K562 (cell line): ENCODE measurements at regions not wholly inside any gene's neighbourhood (a gene's known extent, or its start where the extent isn't known, plus 50 kb on each side); places are given as distances from the start of the nearest gene placed in this dataset.

Experiments used
- ATAC-seq: fragments of 200-7000 bp; cut with Tn5 transposase; 3 replicates; pipeline ENCODE4 v1.9.1; 2020; ENCODE audit warnings: moderate library complexity
- BruUV-seq: library from RNA; stranded (reverse); fragments of 400-500 nt; replicated peaks from 2 replicates; lab custom pipeline; 2021; lab: Mats Ljungman, UMichigan
- CTCF ChIA-PET: fragments of 300-600 bp; formaldehyde crosslinking; extraction: SDS; loops from one replicate; lab custom pipeline; 2021; ENCODE audit warnings: low intra/inter-chr PET ratio; lab: Yijun Ruan, JAX
- POLR2A ChIA-PET: fragments of 300-600, 350-650 bp; sonication (Branson Sonifier 250); formaldehyde crosslinking; extraction: SDS; loops from one replicate; lab custom pipeline; 2021; ENCODE audit warnings: antibody characterized with exemption, inconsistent platforms; lab: Yijun Ruan, JAX
- DNase-seq, 4 experiments: peaks; one replicate each; pipeline versions ENCODE4 v3.0.0 to v3.0.0-alpha.2; 2011 to 2018; ENCODE audit warnings: low spot score in 3 of 4, mixed read lengths in 3 of 4; ENCODE audit errors: extremely low read depth in 1 of 4
- FAIRE-seq: peaks from 2 replicates; lab custom pipeline; 2011; peaks lifted over from hg19 to GRCh38; lab: Jason Lieb, UNC
- H2AFZ ChIP-seq: 2 replicates; pipeline ENCODE4 v1.6.0; 2011; ENCODE audit warnings: low read depth, low read length, control low read depth, inconsistent platforms
- H3K27ac ChIP-seq: fragments of 200-600 bp; 3 replicates; pipeline ENCODE4 v1.8.0; 2011; ENCODE audit warnings: low read depth, mild to moderate bottlenecking, control low read depth, inconsistent platforms, low read length, moderate library complexity, mixed read lengths; ENCODE audit errors: extremely low read depth
- H3K27me3 ChIP-seq, 2 experiments: fragments of 300-600 bp in 1 of 2; 2 replicates in 1 of 2; 3 replicates in 1 of 2; pipeline versions ENCODE4 v1.6.0 to v1.8.0; 2011; ENCODE audit warnings: inconsistent platforms in 2 of 2, low read length in 2 of 2, mild to moderate bottlenecking in 1 of 2, mixed read lengths in 1 of 2, moderate library complexity in 1 of 2; ENCODE audit not compliant: control insufficient read depth in 2 of 2, insufficient read depth in 2 of 2
- H3K36me3 ChIP-seq: fragments of 300-600 bp; 3 replicates; pipeline ENCODE4 v1.8.0; 2011; ENCODE audit warnings: mild to moderate bottlenecking, low read length, inconsistent platforms; ENCODE audit not compliant: control insufficient read depth, insufficient read depth
- H3K4me1 ChIP-seq, 2 experiments: fragments of 200-600 bp in 1 of 2; replicated peaks in 1 of 2; 2 replicates in 1 of 2; 3 replicates in 1 of 2; pipeline versions ENCODE4 v1.5.1 to v1.8.0; 2011; ENCODE audit warnings: inconsistent platforms in 2 of 2, low read length in 2 of 2, mild to moderate bottlenecking in 1 of 2, mixed read lengths in 1 of 2, moderate library complexity in 1 of 2; ENCODE audit not compliant: control insufficient read depth in 2 of 2, insufficient read depth in 2 of 2
- H3K4me2 ChIP-seq: 2 replicates; pipeline ENCODE4 v1.6.1; 2011; ENCODE audit warnings: low read length, control low read depth, inconsistent platforms, mixed read lengths; ENCODE audit not compliant: insufficient read depth
- H3K4me3 ChIP-seq: fragments of 200-600 bp; sonication (generic), shearing (Covaris generic); 2 replicates; pipeline ENCODE4 v1.5.1; 2016; ENCODE audit warnings: control low read depth, inconsistent platforms
- H3K79me2 ChIP-seq: fragments of 200-600 bp; 3 replicates; pipeline ENCODE4 v1.8.0; 2011; ENCODE audit warnings: low read length, inconsistent platforms; ENCODE audit not compliant: control insufficient read depth, insufficient read depth
- H3K9ac ChIP-seq, 2 experiments: 2 replicates each; pipeline versions ENCODE4 v1.6.0 to v1.6.1; 2011; ENCODE audit warnings: low read depth in 2 of 2, low read length in 2 of 2, control low read depth in 1 of 2, inconsistent platforms in 1 of 2, mild to moderate bottlenecking in 1 of 2, mixed read lengths in 1 of 2; ENCODE audit not compliant: insufficient read depth in 1 of 2
- H3K9me1 ChIP-seq: one replicate; pipeline ENCODE4 v1.6.0; 2011; ENCODE audit warnings: inconsistent platforms, mild to moderate bottlenecking, low read length, moderate library complexity; ENCODE audit not compliant: control insufficient read depth, insufficient read depth
- H3K9me3 ChIP-seq: replicated peaks from 2 replicates; pipeline ENCODE4 v1.5.1; 2011; ENCODE audit warnings: low read depth, low read length, inconsistent platforms; ENCODE audit not compliant: control insufficient read depth, insufficient read depth
- H4K20me1 ChIP-seq: replicated peaks from 2 replicates; pipeline ENCODE4 v1.6.1; 2011; ENCODE audit warnings: low read length, inconsistent platforms, mixed read lengths; ENCODE audit not compliant: control insufficient read depth, insufficient read depth
- EP400 ChIP-seq: fragments of 450-650 bp; IDR thresholded peaks from 2 replicates; pipeline ENCODE4 v1.6.1; 2017; ENCODE audit warnings: antibody characterized with exemption, mild to moderate bottlenecking, moderate library complexity
- GABPB1 ChIP-seq: sonication (generic); formaldehyde crosslinking; IDR thresholded peaks from 2 replicates; pipeline ENCODE4 v1.8.0; 2022; ENCODE audit warnings: mild to moderate bottlenecking, missing genetic modification reagents
- ILK ChIP-seq: fragments of 450-650 bp; IDR thresholded peaks from 2 replicates; pipeline ENCODE4 v1.6.1; 2016; ENCODE audit warnings: missing genetic modification characterization, low read depth, mild to moderate bottlenecking, missing compliant biosample characterization, moderate library complexity, borderline replicate concordance
- KAT8 ChIP-seq: fragments of 450-650 bp; IDR thresholded peaks from 2 replicates; pipeline ENCODE4 v1.6.1; 2016; ENCODE audit warnings: low read depth, mild to moderate bottlenecking
- LCOR ChIP-seq: sonication (generic); formaldehyde crosslinking; IDR thresholded peaks from 2 replicates; pipeline ENCODE4 v1.8.0; 2022; ENCODE audit warnings: mild to moderate bottlenecking, missing genetic modification reagents
- MAFF ChIP-seq: IDR thresholded peaks from 2 replicates; pipeline ENCODE4 v1.6.1; 2012; ENCODE audit warnings: low read length, improper control_type of control experiment
- MAFG ChIP-seq: fragments of 450-650 bp; conservative IDR thresholded peaks from 2 replicates; pipeline ENCODE4 v1.6.1; 2016; ENCODE audit warnings: missing genetic modification characterization, missing compliant biosample characterization
- SMAD2 ChIP-seq: fragments of 150-350 bp; IDR thresholded peaks from 2 replicates; pipeline ENCODE4 v1.6.1; 2014; ENCODE audit warnings: low read depth, mild to moderate bottlenecking, low read length
- YY1 ChIP-seq, 3 experiments: IDR thresholded peaks; 2 replicates each; pipeline ENCODE4 v1.6.1; 2011; ENCODE audit warnings: low read length in 2 of 3, mild to moderate bottlenecking in 2 of 3, moderate library complexity in 2 of 3, borderline replicate concordance in 1 of 3, control low read depth in 1 of 3, low read depth in 1 of 3; ENCODE audit not compliant: insufficient read depth in 3 of 3, insufficient replicate concordance in 2 of 3, control insufficient read depth in 1 of 3, insufficient read length in 1 of 3; ENCODE audit errors: extremely low read depth in 1 of 3
- ZNF121 ChIP-seq: sonication (generic); formaldehyde crosslinking; conservative IDR thresholded peaks from 2 replicates; pipeline ENCODE4 v1.8.0; 2022; ENCODE audit warnings: missing genetic modification reagents
- ZNF316 ChIP-seq: fragments of 450-650 bp; IDR thresholded peaks from 2 replicates; pipeline ENCODE4 v1.6.1; 2016
- ZNF384 ChIP-seq: IDR thresholded peaks from 2 replicates; pipeline ENCODE4 v1.6.1; 2012; ENCODE audit warnings: low read depth, low read length, improper control_type of control experiment
- ZNF766 ChIP-seq: fragments of 200-800 bp; sonication (Bioruptor generic); conservative IDR thresholded peaks from 2 replicates; pipeline ENCODE4 v1.6.1; 2016; ENCODE audit warnings: missing genetic modification characterization, missing compliant biosample characterization
- in situ Hi-C: fragments of 300-500 bp; cut with MboI; formaldehyde crosslinking; loops from 4 replicates; pipeline ENCODE4 v1.15.0; 2018; ENCODE audit warnings: inconsistent platforms, mixed read lengths
- intact Hi-C: fragments of 100-400 bp; cut with micrococcal nuclease; formaldehyde crosslinking; loops from 2 replicates; pipeline ENCODE4 v1.14.2; 2022
- TF ChIP-seq, protein P1 (sequence below): fragments of 250-450 bp; sonication (Bioruptor Pico); IDR thresholded peaks from 2 replicates; pipeline ENCODE4 v1.5.0; 2020; ENCODE audit warnings: mild to moderate bottlenecking, borderline replicate concordance
- TF ChIP-seq, protein P2 (sequence below): sonication (generic); formaldehyde crosslinking; IDR thresholded peaks from 2 replicates; pipeline ENCODE4 v1.8.1; 2022; ENCODE audit warnings: missing genetic modification reagents
- TF ChIP-seq, protein P3 (sequence below): IDR thresholded peaks from 2 replicates; pipeline ENCODE4 v1.6.1; 2014; ENCODE audit warnings: antibody characterized with exemption

DNA sequence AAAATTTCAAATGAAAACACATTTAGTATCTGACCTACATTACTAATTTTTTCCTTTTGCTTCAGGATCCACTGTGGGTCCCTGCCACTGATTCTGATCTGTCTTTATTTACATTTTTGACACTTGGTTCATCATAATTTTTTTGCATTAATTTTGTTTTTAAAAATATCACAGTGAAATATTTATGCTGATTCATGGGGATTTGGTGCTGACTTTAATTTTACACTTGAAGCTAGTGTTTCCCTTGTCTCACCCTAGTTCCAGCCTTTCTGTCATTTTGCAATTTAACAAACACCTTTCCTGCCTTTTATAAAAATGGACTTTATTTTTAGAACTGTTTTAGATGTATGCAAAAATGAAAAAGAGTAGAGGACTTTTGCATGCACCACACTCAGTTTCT is 111.9 kb upstream of the MARCHF11 start:
- FAIRE-seq (no peak), ATAC-seq (no peak), DNase-seq (no peak)
- no peaks in the 10 kb centered on the region for H3K79me2 ChIP-seq
- no peaks in the 10 kb centered on the region for H3K4me1 ChIP-seq
- H3K36me3 ChIP-seq, result no peaks in the 10 kb centered on the region
- H3K27ac ChIP-seq, result no peak overlapping the region
- no peak overlapping the region for H3K4me3 ChIP-seq
- no peaks in the 10 kb centered on the region for H3K9me1 ChIP-seq
- CTCF ChIA-PET, result no interaction called here
- intact Hi-C loops (no loop called here), in situ Hi-C loops (no loop called here)
- no peak overlapping the region for H2AFZ ChIP-seq
- H3K27me3 ChIP-seq, result no peaks in the 10 kb centered on the region
- no peaks in the 10 kb centered on the region for H3K9me3 ChIP-seq
- H3K9ac ChIP-seq, result no peak overlapping the region
- POLR2A ChIA-PET, result no interaction called here
- no TSS peak for BruUV-seq
- no peak overlapping the region for H3K4me2 ChIP-seq
- H4K20me1 ChIP-seq, result no peaks in the 10 kb centered on the region
- TF ChIP-seq MAFG (tag), result peak; percentile 47
- TF ChIP-seq ZNF316, result peak; percentile 41; the same call in 1 of the 2 replicates
- TF ChIP-seq SMAD2, result no peak
- TF ChIP-seq GABPB1 (CRISPR knock-in tag), result no peak
- TF ChIP-seq ILK (tag), result no peak
- TF ChIP-seq, protein P1, sequence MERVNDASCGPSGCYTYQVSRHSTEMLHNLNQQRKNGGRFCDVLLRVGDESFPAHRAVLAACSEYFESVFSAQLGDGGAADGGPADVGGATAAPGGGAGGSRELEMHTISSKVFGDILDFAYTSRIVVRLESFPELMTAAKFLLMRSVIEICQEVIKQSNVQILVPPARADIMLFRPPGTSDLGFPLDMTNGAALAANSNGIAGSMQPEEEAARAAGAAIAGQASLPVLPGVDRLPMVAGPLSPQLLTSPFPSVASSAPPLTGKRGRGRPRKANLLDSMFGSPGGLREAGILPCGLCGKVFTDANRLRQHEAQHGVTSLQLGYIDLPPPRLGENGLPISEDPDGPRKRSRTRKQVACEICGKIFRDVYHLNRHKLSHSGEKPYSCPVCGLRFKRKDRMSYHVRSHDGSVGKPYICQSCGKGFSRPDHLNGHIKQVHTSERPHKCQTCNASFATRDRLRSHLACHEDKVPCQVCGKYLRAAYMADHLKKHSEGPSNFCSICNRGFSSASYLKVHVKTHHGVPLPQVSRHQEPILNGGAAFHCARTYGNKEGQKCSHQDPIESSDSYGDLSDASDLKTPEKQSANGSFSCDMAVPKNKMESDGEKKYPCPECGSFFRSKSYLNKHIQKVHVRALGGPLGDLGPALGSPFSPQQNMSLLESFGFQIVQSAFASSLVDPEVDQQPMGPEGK, result no peak
- no peak for TF ChIP-seq ZNF384
- TF ChIP-seq, protein P2, sequence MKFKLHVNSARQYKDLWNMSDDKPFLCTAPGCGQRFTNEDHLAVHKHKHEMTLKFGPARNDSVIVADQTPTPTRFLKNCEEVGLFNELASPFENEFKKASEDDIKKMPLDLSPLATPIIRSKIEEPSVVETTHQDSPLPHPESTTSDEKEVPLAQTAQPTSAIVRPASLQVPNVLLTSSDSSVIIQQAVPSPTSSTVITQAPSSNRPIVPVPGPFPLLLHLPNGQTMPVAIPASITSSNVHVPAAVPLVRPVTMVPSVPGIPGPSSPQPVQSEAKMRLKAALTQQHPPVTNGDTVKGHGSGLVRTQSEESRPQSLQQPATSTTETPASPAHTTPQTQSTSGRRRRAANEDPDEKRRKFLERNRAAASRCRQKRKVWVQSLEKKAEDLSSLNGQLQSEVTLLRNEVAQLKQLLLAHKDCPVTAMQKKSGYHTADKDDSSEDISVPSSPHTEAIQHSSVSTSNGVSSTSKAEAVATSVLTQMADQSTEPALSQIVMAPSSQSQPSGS, result no peak
- TF ChIP-seq, protein P3, sequence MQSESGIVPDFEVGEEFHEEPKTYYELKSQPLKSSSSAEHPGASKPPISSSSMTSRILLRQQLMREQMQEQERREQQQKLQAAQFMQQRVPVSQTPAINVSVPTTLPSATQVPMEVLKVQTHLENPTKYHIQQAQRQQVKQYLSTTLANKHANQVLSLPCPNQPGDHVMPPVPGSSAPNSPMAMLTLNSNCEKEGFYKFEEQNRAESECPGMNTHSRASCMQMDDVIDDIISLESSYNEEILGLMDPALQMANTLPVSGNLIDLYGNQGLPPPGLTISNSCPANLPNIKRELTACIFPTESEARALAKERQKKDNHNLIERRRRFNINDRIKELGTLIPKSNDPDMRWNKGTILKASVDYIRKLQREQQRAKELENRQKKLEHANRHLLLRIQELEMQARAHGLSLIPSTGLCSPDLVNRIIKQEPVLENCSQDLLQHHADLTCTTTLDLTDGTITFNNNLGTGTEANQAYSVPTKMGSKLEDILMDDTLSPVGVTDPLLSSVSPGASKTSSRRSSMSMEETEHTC, result no peak
- peak; percentile 21; the same call in 1 of the 2 replicates for TF ChIP-seq MAFF
- no peak for TF ChIP-seq ZNF121 (CRISPR knock-in tag)
- no peak for TF ChIP-seq ZNF766 (CRISPR knock-in tag)
- no peak for TF ChIP-seq LCOR
- TF ChIP-seq YY1 (IDR thresholded peaks at IDR 0.05; ENCODE audit: borderline replicate concordance in 1 of 3, control insufficient read depth in 1 of 3, extremely low read depth in 1 of 3, insufficient read depth in 3 of 3, insufficient read length in 1 of 3, insufficient replicate concordance in 2 of 3, low read depth in 1 of 3, low read length in 2 of 3), result no peak
- no peak for TF ChIP-seq KAT8
- no peak for TF ChIP-seq EP400
